SK-N-MC (cell line): ENCODE measurements at regions not wholly inside any gene's neighbourhood (a gene's known extent, or its start where the extent isn't known, plus 50 kb on each side); places are given as distances from the start of the nearest gene placed in this dataset.
"Not testable (repeated sequence)": the region's sequence is repeated elsewhere in the genome, so short reads cannot be mapped to it uniquely, and the experiment has no call there.

ENCODE experiments used
- DNase-seq: peaks from one replicate; pipeline ENCODE4 v3.0.0-alpha.2; 2011; ENCODE audit warnings: low read depth, low spot score
- H3K27ac ChIP-seq: fragments of 200-600 bp; sonication (generic); 2 replicates; pipeline ENCODE4 v1.5.1; 2016; ENCODE audit warnings: mixed run types
- H3K36me3 ChIP-seq: fragments of 200-600 bp; sonication (generic); 2 replicates; pipeline ENCODE4 v1.6.1; 2017; ENCODE audit warnings: antibody characterized with exemption, low read length, mixed read lengths; ENCODE audit not compliant: insufficient read depth
- H3K4me3 ChIP-seq: fragments of 200-600 bp; sonication (generic); 2 replicates; pipeline ENCODE4 v1.5.1; 2016
- H3K9ac ChIP-seq: fragments of 200-600 bp; sonication (generic); 2 replicates; pipeline ENCODE4 v1.8.0; 2017; ENCODE audit warnings: mixed run types, mixed read lengths; ENCODE audit not compliant: insufficient read length
- H3K9me3 ChIP-seq: fragments of 200-600 bp; sonication (generic); 2 replicates; pipeline ENCODE4 v1.6.1; 2017; ENCODE audit warnings: low read depth, mild to moderate bottlenecking, antibody characterized with exemption, low read length, moderate library complexity, mixed read lengths
- EZH2 ChIP-seq: fragments of 200-600 bp; sonication (generic); IDR thresholded peaks from one replicate; pipeline ENCODE4 v1.6.1; 2017; ENCODE audit warnings: antibody characterized with exemption
- FOXP2 ChIP-seq: optimal IDR thresholded peaks from 2 replicates; pipeline ENCODE3; 2011; ENCODE audit warnings: mild to moderate bottlenecking, moderate library complexity; ENCODE audit not compliant: insufficient read depth; ENCODE audit errors: extremely low read length, control extremely low read depth
- POLR2AphosphoS5 ChIP-seq: IDR thresholded peaks from 2 replicates; pipeline ENCODE4 v1.6.1; 2012; ENCODE audit warnings: mild to moderate bottlenecking, low read depth, low read length, borderline replicate concordance

GRCh38 chr18:27311114-27311513 lies 126.0 kb upstream of the CHST9 start:
- no peak overlapping the region for H3K9ac ChIP-seq
- H3K27ac ChIP-seq = no peak overlapping the region
- H3K36me3 ChIP-seq = no peaks in the 10 kb centered on the region
- no peaks in the 10 kb centered on the region for H3K9me3 ChIP-seq
- H3K4me3 ChIP-seq = no peak overlapping the region
- TF ChIP-seq FOXP2 (no peak), POLR2AphosphoS5 (no peak), EZH2 (no peak)
- DNase-seq = no peak

- TF ChIP-seq POLR2AphosphoS5 (no peak), FOXP2 (no peak), EZH2 (no peak)
- DNase-seq = no peak
These were observed 116.7 kb upstream of the CHST9 start for GRCh38 chr18:27301615-27302378.

GRCh38 chr18:27298214-27298804 lies 113.2 kb upstream of the CHST9 start:
- TF ChIP-seq POLR2AphosphoS5 = no peak
- TF ChIP-seq FOXP2 = no peak
- TF ChIP-seq EZH2 = no peak
- H3K36me3 ChIP-seq = no peaks in the 10 kb centered on the region
- DNase-seq = no peak
- no peaks in the 10 kb centered on the region for H3K9me3 ChIP-seq
- H3K9ac ChIP-seq = no peak overlapping the region
- H3K27ac ChIP-seq = no peak overlapping the region
- H3K4me3 ChIP-seq = no peak overlapping the region

More at GRCh38 chr18:27301615-27302378, 116.7 kb upstream of the CHST9 start:
- no peaks in the 10 kb centered on the region for H3K9me3 ChIP-seq
- H3K36me3 ChIP-seq = no peaks in the 10 kb centered on the region
- H3K4me3 ChIP-seq = no peak overlapping the region
- H3K9ac ChIP-seq = no peak overlapping the region
- no peak overlapping the region for H3K27ac ChIP-seq

GRCh38 chr18:27285973-27286562 lies 101.0 kb upstream of the CHST9 start:
- not testable (repeated sequence) for H3K9me3 ChIP-seq, H3K4me3 ChIP-seq, DNase-seq, H3K36me3 ChIP-seq, H3K27ac ChIP-seq, H3K9ac ChIP-seq

GRCh38 chr18:27278131-27278530 lies 93.0 kb upstream of the CHST9 start:
- Histone ChIP-seq H3K9me3 (no peaks in the 10 kb centered on the region), H3K4me3 (no peak overlapping the region), H3K9ac (no peak overlapping the region), H3K36me3 (no peaks in the 10 kb centered on the region), H3K27ac (no peak overlapping the region)
- DNase-seq = no peak
- no peak for TF ChIP-seq POLR2AphosphoS5
- no peak for TF ChIP-seq FOXP2
- no peak for TF ChIP-seq EZH2

GRCh38 chr18:27277554-27277953 lies 92.4 kb upstream of the CHST9 start:
- no peak for DNase-seq
- H3K27ac ChIP-seq = no peak overlapping the region
- no peak for TF ChIP-seq FOXP2
- TF ChIP-seq POLR2AphosphoS5 = no peak
- TF ChIP-seq EZH2 = no peak
- no peaks in the 10 kb centered on the region for H3K9me3 ChIP-seq
- H3K36me3 ChIP-seq = no peaks in the 10 kb centered on the region
- no peak overlapping the region for H3K9ac ChIP-seq
- no peak overlapping the region for H3K4me3 ChIP-seq

GRCh38 chr18:27276886-27277285 lies 91.8 kb upstream of the CHST9 start:
- no peaks in the 10 kb centered on the region for H3K9me3 ChIP-seq
- no peak overlapping the region for H3K4me3 ChIP-seq
- no peaks in the 10 kb centered on the region for H3K36me3 ChIP-seq
- no peak overlapping the region for H3K27ac ChIP-seq
- no peak overlapping the region for H3K9ac ChIP-seq
- no peak for TF ChIP-seq EZH2
- no peak for DNase-seq

- Histone ChIP-seq H3K36me3 (no peaks in the 10 kb centered on the region), H3K27ac (no peak overlapping the region), H3K9ac (no peak overlapping the region), H3K4me3 (no peak overlapping the region), H3K9me3 (no peaks in the 10 kb centered on the region)
- no peak for TF ChIP-seq FOXP2
- no peak for TF ChIP-seq POLR2AphosphoS5
- no peak for TF ChIP-seq EZH2
- no peak for DNase-seq
These were observed 91.4 kb upstream of the CHST9 start for GRCh38 chr18:27276479-27276878.

GRCh38 chr18:27274901-27275300 lies 89.8 kb upstream of the CHST9 start:
- Histone ChIP-seq H3K4me3 (no peak overlapping the region), H3K36me3 (no peaks in the 10 kb centered on the region), H3K9ac (no peak overlapping the region), H3K27ac (no peak overlapping the region), H3K9me3 (no peaks in the 10 kb centered on the region)
- no peak for DNase-seq
- TF ChIP-seq EZH2 (no peak), FOXP2 (no peak)
